GM21423 (cell line): ENCODE measurements at regions not wholly inside any gene's neighbourhood (a gene's known extent, or its start where the extent isn't known, plus 50 kb on each side); places are given as distances from the start of the nearest gene placed in this dataset.
"Not testable (repeated sequence)": the region's sequence is repeated elsewhere in the genome, so short reads cannot be mapped to it uniquely, and the experiment has no call there.

Experiments
- ATAC-seq: cut with Tn5 transposase; IDR thresholded peaks from one replicate; pipeline ENCODE4 v1.9.1; 2021; ENCODE audit warnings: mild to moderate bottlenecking, moderate library complexity; ENCODE audit not compliant: unreplicated experiment

GRCh38 chr7:156021471-156021870 lies 209.2 kb upstream of the SHH start:
- ATAC-seq: no peak

- ATAC-seq: no peak
Observed at GRCh38 chr7:156020566-156020965, 208.3 kb upstream of the SHH start.

DNA sequence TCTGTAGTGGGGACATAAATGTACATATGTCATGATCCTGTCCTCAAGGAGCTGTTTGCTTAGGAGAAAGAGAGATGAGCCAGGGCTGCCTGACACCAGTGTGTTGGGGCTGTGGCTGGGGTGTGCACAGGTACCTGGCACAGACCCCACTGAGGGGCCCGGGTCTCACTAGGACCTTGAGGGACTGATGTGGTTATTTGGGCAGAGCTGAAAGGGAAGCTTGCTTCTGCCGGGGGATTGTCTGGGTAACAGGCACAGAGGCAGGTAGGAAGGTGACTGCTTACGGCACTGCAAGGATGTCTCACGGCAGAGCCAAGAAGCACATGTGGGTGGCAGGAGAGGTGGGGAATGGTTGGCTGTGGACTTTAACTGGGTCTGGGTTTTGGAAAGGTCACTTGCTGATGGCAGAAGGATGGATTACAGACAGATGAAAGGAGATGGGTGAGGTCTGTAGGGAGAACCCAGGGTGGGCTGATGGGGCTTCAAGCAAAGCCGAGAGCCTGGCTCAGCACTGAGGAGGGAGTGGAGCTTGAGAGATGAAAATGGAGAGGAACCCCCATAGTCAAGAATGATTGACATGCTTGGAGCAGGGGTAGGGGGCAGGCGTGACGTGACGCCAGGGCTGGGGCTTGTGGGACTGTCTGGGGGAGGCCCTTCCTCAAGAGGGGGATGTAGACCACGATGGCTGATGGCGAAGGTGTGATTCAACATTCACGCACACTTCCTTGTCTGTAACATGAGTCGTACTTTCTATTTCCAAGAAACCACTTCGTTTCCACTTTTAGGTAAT lies 207.7 kb upstream of the SHH start:
- no peak for ATAC-seq

- ATAC-seq: no peak
Observed at GRCh38 chr7:156019308-156019707, 207.0 kb upstream of the SHH start.

GRCh38 chr7:156017916-156018700 lies 205.8 kb upstream of the SHH start:
- ATAC-seq: no peak

GRCh38 chr7:156017431-156017830 lies 205.2 kb upstream of the SHH start:
- no peak for ATAC-seq

DNA sequence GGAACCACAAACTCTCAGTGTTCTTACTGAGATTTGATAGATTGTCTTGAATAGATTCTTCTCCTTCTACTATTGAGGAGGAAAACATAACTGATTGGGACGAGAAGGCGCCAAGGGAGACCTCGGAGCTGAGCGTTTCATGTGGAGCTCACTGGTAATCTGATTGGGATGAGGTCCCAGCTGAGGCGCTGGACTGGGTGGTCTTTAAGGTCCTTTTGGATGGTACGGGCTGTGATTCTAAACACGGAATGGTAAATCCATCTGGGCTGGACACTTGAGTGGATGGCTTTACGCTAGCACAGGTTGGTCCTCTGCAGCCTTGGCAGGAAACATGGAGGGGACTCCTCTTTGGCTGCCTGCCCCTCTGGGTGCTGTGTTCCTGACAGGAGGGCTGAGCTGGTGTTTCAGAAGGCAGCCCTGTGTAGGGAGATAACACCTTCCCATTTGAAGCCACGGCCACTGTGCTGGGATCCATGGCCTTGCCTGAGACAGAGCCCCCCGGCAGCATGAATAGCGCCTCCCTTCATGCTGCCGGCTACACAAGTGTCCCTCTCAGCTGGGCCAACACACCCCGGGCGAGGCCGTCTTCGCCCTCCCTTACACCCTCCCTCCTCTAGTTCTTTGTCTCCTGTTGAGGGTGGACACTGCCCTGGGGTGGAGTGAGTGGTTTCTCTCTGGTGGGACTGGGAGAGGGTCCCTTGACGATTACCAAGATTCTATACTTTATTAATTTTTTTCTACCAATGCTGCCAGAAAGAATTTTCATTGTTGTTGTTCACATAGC lies 203.2 kb upstream of the SHH start:
- no peak for ATAC-seq

DNA sequence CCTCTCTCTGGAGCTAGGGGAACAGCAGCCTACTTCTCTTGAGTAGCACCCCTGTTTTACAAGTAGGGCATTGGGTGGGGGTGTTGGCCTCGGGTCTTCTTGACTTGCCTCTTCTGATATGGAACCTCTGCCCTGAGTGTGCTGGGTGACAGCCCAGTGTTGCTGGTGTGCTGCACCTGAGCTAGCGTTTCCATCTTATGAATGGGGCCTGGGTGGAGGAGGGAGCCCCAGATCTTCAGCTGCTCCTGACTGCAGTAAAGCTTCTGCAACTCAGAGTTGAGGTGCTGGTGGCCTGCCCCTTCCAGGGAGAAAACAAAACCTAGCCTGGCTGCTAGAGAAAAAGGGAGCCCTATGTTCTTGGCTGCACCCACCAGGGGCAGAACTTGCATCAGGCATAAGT lies 202.5 kb upstream of the SHH start:
- no peak for ATAC-seq

DNA sequence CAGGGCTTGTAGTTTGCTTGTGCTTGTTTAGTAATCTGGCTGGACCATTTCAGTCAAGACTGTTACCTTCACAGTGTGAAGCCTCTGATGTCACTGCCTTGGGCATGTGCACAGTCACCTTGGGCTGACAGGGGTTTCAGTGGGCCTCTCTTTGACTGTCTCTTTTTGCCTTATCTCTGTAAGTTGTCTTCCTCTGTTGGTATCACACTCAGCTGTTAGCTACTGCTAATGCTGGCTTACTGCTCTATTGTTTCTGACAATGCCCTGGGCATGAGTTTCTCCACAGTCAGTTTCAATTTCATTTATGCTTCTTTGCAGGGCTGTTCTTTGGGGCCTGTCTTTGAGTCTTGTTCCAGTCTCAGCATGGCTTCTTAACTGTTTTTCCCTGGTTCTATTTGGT lies 201.9 kb upstream of the SHH start:
- ATAC-seq: no peak

- ATAC-seq: no peak
Observed at GRCh38 chr7:156012412-156012811, 200.1 kb upstream of the SHH start.

DNA sequence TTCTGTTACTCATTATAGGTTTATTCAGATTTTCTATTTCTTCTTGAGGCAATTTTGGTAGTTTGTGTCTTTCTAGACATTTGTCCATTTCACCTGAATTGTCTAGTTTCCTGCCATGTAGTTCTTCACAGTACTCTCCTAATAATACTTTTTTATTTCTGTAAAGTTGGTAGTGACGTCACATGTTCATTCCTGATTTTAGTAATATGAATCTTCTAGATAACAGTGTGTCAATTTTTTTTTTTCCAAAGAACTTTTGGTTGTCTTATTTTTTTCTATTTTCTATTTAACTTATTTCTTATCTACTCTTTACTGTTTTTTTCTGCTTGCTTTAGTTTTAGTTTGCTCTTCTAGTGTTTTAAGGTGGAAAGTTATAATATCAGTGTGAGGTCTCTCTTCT lies 197.3 kb upstream of the SHH start:
- ATAC-seq: no peak

DNA sequence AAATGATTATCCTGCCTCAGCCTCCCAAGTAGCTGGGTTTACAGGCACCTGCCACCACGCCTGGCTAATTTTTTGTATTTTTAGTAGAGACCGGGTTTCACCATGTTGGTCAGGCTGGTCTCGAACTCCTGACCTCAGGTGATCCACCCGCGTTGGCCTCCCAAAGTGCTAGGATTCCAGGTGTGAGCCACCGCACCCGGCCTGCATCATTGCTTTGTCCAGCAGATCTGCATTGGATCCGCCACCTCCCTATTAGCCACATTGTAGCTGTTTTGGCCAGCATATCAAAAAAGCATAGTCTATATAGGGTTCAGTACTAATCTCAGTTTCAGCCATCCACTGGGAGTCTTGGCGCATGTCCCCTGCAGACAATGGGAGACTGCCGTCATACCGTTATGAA lies 194.6 kb upstream of the SHH start:
- ATAC-seq: not testable (repeated sequence)

DNA sequence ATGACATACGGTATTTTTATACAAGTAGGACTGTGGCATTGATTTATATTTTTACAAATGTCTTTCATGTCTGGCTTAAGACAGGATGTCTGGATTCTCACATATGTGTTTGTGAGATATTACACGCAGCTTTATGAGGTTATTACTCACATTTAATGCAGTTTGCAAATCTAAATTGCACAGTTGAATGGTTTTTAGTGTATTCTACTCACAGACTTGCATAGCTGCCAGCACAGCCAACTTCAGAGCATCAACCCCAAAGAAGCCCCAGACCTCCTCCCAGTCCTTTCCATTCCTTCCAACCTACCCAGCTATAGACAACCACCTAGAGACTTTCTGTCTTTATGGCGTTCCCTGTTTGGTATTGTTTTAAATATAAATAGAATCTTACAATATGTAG lies 193.8 kb upstream of the SHH start:
- no peak for ATAC-seq

- ATAC-seq: no peak
Observed at GRCh38 chr7:156005202-156005691, 193.0 kb upstream of the SHH start.

DNA sequence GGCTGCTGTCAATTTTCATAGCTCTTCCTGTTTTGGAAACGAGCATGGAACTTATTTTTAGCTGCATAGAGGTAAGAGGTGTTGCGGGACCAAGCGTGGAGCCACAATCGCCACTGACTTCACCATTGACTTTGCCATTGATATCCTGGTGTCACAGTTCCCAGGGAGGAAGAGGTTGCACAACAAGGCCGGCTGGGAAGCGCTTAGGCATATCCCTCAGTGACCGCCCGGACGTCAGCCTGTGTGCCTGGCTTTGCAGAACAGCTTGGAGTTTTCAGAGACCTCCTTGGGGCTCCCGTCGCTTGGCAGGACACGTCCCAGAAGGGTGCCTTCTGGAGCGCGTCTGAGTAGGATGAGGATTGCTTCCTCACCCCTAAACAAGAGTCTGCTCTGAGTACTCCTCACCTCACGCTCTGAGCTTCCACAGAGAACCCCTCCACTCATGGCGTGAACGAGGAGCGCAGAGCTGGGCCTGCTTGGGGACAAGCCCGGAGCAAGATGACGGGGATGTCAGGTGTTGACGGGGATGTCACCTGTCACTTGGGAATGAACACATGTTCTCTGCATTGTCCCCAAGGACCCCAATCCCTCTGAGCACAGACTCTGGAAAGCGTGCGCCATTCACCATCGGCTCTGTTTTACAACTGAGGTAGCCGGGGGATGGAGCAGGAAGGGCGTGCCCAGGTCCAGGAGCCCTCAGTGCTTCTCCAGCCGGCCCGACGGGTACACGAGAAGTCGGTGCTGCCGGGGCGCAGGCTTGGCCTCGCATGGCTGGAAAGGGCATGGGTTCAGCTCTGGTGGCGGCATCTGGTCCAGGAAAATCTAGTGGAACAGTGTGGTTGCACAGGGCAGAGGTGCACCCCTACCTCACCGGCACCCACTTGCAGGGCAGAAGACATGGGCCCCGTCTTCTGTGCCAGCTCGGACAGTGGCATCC lies 192.3 kb upstream of the SHH start:
- ATAC-seq: no peak

DNA sequence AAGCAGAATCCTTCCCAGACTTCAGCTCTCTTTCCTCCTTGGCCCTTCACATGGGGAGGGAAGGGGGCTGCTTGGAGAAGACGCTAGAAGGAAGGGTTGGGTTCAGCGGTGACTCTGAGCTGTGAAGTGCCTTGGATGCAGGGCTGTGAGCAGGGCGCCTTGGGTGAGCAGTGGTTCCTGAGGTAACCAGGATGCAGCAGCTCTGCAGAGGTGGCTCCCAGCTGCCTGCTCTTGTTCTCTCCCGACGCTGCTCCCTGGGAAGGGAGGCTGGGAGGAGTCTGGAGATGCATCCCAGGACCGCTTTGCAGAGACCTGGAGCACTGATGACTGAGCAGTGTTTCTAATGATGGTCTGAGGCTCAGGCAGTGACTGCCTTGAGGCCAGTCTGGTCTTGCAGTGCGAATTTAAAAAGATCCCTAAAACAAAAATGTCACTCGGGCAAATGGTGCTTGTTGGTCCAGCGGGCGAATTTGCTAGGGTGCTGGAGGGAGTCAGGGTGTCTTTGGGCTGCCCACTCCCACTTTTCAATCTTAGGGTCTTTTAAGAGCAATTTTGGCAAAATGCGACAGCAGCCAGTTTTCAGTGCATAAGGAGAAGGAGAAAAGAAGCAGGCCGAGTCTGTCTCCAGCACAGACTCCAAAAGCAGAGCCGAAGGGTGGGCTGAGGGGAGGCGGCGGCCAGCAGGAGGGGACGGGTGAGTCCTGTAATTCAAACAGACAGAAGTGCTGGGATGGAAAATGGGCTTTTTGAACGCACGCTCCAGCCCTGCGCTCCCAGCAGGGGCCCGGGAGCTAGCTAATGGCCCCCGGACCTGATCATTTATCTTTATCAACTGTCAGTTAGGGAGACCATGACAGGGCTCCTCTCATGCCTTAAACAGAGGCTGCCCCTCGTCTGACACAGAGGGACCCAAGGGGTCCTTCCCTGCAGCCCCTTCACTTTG lies 191.2 kb upstream of the SHH start:
- no peak for ATAC-seq

GRCh38 chr7:156002362-156003066 lies 190.3 kb upstream of the SHH start:
- no peak for ATAC-seq

DNA sequence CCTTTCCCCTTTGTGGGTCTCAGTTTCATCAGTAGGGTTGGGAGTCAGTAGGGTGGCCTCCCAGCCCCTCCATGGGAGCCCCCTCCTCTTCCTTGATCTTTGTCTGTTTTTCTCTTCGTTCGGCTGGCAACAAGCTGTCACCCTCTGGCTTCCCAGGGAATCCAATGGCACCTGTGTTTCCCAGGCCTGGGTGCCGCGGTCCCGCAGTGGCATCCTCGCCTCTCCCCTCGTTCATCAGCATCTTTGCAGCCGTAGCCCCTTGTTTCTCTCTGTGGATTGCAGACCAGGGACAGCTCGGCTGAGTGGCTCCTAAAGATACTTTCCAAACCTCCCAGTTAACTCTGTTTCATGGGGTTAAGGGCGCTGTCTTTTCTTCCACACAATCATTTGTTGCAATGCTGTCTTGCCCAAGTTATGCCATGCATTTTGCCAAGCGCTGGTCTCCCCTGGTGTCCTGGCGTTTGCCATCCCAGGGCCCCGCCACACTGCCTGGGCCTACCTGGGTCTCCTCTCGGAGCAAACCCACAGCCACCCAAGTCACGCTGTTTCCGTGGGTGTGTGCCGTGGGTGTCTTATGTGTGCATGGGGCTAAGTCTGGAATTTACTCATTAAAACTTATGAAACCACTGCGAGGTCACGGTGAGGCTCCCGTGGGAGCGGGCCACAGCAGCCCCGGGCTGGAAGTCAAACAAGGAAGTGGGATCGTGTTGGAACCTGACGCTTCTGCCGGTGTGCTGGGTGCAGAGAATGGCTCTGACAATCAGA lies 189.4 kb upstream of the SHH start:
- ATAC-seq: no peak
